AG08395 (cell line): ENCODE measurements at regions not wholly inside any gene's neighbourhood (a gene's known extent, or its start where the extent isn't known, plus 50 kb on each side); places are given as distances from the start of the nearest gene placed in this dataset.

Experiments used
- DNase-seq: peaks from one replicate; pipeline ENCODE4 v3.0.0; 2012; ENCODE audit warnings: mixed read lengths, low spot score

DNA sequence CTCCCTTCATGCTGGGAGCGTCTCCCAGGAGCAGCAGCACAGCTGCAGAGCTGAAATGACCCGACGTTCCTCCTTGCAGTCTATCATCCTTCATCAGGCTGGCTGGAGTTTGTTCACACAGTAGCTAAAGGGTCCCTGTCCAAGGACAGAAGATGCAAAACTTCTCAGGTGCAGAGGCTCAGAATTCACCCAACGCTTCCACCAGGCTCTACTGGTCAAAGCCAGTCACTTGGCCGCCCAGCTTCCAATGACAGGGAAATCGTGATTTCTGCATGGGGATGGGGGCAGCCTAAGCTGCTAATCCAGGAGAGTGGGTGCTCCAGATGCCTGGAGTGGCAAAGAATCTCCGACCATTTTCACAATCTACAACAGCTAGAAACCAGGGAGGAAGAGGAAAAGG, 97.0 kb upstream of the SALL3 start:
- no peak for DNase-seq

- DNase-seq: no peak
Observed at GRCh38 chr18:78883501-78883900, 96.1 kb upstream of the SALL3 start.

DNA sequence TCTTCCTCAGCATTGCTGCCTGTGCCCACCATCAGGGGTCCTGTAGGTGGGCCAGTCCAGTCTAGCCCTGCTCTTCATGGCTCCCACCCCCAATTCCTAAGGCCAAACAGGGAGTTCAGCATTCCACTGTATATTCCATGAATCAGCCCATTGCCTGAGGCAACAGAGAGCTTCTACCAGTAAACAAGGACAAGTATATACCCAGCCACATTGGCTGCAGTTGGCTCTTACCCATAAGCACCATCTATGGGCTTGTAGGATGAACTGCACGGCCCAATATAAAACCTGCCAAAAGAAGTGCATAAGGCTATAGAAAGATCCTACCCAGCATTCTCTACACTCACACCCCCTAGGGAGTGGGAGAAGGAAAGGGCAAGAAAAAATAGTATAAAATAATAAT, 95.1 kb upstream of the SALL3 start:
- DNase-seq: no peak

DNA sequence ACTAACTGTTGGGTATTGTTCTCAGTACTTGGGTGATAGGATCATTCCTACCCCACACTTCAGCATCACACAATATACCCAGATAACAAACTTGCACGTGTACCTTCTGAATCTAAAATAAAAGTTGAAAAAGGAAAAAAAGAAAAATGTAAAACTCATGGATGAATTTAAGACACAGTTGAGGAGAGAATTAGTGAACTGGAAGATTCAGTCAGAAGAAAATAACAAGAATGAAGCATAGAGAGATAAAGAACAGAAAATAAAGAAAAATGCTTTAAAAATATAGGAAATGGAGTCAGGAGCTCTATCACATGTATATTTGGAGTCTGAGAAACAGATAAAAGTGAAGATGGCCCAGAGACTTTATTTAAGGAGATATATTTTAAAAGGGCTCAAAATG, 90.4 kb upstream of the SALL3 start:
- no peak for DNase-seq

DNA sequence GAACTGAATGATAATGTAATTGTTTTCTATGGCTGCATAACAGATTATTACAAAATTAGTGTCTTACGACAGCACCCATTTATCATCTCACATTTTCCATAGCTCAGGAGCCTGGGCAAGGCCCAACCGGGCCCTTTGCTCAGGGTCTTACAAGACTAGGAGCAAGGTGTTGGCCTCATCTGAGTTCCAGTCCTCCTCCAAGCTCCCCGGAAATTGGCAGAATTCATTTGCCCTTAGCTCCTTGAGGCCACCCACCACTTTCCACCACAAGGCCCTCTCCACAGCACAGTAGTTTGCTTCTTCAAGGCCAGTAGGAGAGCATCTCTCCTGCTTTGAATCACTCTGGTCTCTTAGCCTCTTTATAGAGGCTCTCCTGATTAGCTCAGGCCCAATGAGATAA, 89.2 kb upstream of the SALL3 start:
- no peak for DNase-seq

DNA sequence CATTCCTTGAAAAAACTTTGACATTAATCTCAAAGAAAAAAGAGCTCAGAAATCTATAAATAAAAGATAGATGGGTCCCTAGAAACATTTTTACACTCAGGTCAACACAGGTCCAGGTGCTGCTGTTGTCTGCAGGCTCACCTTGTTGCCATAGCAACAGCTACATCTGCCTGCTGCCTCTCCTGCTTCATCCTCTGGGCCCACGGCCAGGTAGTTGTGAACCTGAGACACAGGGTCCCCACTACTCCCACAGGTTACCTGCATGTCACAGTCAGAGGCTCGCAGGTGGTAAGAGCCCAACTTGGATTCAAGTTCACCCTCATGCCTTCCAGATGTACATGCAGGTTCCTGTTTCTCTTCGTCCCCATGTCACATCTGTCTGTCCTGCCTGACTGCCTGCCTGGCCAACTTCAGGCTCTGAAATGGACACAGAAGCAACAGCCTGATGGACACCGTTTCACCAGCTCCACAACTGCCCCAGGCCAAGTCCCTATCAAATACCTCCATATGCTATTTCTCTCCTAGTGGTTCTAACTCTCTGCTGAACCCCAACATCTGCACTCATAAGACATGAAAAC, 88.3 kb upstream of the SALL3 start:
- no peak for DNase-seq

- no peak for DNase-seq
Observed at GRCh38 chr18:78892177-78892576, 87.4 kb upstream of the SALL3 start.

- no peak for DNase-seq
Observed at GRCh38 chr18:78892721-78893120, 86.9 kb upstream of the SALL3 start.

DNA sequence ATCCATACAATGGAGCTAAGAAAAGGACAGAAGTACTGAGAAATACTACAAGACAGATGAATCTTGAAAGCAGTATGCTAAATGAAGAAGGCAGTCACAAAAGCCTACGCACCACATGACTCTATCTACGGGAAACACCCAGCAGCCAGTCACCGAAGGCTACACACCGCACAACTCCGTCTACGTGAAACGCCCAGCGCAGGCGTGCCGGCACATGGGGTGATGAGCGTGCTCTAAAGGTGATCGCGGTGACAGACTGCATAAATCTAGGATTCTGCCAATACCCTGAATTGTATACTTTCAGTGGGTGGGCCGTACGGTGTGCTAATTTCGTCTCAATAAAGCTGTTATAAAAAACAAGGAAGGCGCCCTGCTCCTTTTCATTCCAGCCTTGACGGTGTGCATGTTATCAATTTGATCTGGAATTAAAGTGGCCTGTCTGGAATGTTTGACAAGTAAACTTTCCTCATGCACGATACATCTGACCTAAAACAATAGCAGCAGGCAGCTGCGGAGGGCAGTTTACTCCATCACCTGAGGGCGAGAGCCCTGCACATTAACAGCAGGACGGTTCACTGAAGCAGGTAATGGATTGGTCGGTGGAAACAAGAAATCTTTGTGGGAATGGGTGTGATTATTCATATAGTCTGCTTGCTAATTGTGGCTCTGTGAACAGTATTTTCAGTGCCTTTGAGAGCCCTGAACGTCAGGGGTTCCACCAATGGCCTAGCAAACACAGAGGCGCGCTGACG, 86.2 kb upstream of the SALL3 start:
- DNase-seq: no peak

GRCh38 chr18:78894033-78894305, 85.6 kb upstream of the SALL3 start:
- DNase-seq: no peak

DNA sequence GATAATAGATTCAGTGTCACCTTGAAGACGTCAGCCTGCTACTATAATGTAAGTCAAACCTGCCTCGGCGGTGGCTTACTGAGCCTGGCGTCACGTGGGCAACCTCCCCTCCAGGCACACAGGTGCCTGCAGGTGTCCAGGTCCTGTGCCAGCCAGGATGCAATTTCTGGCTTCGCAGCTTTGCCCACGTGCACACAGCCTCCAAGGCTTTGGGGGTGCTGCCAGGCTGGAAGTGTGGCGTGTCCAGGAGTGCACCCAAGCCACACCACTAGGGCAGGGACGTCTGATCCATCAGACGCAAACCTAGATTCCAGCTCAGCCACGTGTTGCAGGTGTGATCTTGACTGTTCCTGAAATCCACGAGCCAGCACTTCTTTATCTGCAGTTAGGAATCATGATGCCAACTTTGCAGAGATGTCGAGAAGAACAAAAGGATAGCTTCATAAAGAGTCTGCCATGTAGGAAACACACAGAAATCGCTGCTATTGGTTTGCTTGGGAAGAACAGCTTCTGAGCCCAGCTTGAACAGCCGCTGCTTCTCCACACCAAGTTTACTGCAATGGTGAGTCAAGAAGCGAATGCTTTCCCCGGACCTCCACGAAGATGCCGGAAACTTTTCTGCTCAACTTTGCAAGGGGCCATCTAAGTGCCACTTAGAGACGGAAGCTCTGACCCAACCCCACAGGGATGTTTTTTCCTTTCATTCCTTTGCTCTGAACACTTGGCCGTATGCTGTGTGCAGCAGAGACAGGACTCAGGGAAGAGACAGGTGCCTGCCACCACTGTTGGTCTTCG, 84.2 kb upstream of the SALL3 start:
- DNase-seq: no peak

GRCh38 chr18:78896111-78896905, 83.3 kb upstream of the SALL3 start:
- DNase-seq: no peak

- DNase-seq: no peak
Observed at GRCh38 chr18:78898066-78898465, 81.6 kb upstream of the SALL3 start.

- DNase-seq: no peak
Observed at GRCh38 chr18:78898635-78899034, 81.0 kb upstream of the SALL3 start.

DNA sequence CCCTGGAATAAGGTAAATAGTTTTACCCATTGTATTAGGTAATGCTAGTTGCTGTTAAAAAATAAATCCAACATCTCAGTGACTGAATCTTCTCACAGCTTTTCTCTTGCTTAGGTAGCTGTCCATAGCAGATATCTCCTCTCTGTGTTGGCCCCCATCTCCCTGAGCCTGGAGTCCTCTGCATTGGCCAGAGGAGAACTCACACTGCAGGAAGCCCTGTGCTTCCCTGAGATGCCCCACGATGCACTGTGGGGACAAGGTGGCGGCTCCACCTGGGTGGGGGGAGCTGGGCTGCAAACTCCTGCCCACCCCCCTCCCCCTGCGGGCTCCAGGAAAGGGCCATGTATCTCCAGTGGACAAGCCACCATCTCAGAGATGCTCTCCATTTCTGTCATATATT, 80.4 kb upstream of the SALL3 start:
- DNase-seq: no peak

GRCh38 chr18:78900938-78901909, 78.4 kb upstream of the SALL3 start:
- no peak for DNase-seq

DNA sequence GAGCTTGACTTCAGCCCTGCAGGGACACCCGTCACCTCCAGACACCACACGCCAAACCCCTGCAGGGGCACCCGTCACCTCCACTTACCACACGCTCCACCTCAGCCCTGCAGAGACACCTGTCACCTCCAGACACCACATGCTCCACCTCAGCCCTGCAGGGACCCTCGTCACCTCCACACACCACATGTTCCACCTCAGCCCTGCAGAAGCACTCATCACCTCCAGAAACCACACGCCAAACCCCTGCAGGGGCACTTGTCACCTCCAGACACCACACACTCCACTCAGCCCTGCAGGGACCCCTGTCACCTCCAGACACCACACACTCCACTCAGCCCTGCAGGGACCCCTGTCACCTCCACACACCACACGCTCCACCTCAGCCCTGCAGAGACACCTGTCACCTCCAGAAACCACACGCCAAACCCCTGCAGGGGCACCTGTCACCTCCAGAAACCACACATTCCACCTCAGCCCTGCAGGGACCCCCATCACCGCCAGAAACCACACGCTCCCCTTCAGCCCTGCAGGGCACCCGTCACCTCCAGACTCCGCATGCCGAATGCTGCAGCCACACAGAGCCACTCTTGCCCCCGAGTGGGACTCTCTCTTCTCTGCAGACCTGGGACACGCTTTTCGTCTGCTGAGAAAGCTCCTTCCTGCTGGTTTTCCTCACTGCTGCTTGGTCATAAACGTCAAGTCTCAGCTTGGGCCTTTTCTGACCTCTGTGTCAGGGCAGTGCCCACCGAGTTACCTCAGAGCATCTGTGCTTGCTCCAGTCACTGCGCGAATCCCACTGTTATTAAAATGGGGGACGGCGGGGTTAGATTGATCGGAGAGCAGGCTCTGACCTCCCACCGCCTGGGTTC, 77.5 kb upstream of the SALL3 start:
- DNase-seq: no peak

GRCh38 chr18:78902795-78903435, 76.7 kb upstream of the SALL3 start:
- DNase-seq: no peak

DNA sequence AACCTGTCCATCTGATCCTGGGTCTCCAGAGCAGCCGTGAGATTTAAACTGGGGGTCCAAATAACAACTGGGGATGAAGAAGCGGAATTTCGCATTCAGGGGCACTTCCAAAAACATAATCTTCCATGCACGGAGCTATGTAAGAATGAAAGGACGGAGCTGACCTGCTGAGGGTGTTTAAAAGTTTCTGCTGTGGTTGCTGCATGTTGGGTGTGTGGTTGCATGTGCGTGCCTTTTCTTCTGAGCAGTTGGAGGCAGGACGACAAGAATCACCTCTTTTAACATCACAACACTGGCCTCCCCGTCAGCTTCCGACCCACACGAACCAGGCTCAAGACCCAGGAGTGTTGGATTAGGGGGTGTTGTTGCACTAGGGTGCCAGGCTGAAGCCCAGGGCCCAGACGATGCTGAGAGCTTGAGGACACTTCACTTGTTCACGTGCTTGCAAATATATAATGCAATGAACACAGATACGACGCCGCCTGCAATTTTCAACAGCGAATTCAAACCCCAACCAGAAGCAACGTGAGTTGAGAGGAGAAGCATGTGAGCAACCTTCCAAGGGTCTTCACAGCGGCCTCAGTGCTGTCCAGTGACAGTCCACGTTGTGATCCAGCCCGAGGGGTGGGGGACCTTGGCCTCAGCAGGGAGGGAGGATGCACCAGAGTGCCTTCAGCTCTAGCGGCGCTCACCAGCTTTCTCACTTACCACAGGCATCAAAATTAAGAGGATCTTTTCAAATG, 76.0 kb upstream of the SALL3 start:
- DNase-seq: no peak
